H1 (cell line): ENCODE measurements at regions not wholly inside any gene's neighbourhood (a gene's known extent, or its start where the extent isn't known, plus 50 kb on each side); places are given as distances from the start of the nearest gene placed in this dataset.

ENCODE experiments used
- CTCF ChIA-PET: fragments of 300-600 bp; sonication (Branson Sonifier 250); formaldehyde crosslinking; loops from one replicate; lab custom pipeline; 2021; ENCODE audit not compliant: partially characterized antibody; lab: Charles Lee
- POLR2A ChIA-PET: fragments of 300-600 bp; sonication (Branson Sonifier 250); formaldehyde crosslinking; loops from one replicate; lab custom pipeline; 2021; ENCODE audit warnings: inconsistent platforms; ENCODE audit not compliant: partially characterized antibody; lab: Charles Lee
- DNase-seq, 2 experiments: peaks; one replicate each; pipeline versions ENCODE4 v3.0.0 to v3.0.0-alpha.2; 2010 to 2022; ENCODE audit warnings: low spot score in 2 of 2, low read depth in 1 of 2, mixed read lengths in 1 of 2
- FAIRE-seq: peaks from 2 replicates; lab custom pipeline; 2011; peaks lifted over from hg19 to GRCh38; lab: Jason Lieb, UNC
- H2AFZ ChIP-seq: 2 replicates; pipeline ENCODE4 v1.8.1; 2012; ENCODE audit warnings: low read length, inconsistent platforms
- H2AK5ac ChIP-seq: 2 replicates; pipeline ENCODE4 v1.6.1; 2013; ENCODE audit warnings: low read depth, low read length
- H2BK120ac ChIP-seq: replicated peaks from 2 replicates; pipeline ENCODE3; 2013; ENCODE audit warnings: low read depth, low read length, inconsistent platforms
- H2BK12ac ChIP-seq: 2 replicates; pipeline ENCODE4 v1.6.1; 2013; ENCODE audit warnings: low read depth, low read length
- H2BK15ac ChIP-seq: 2 replicates; pipeline ENCODE4 v1.6.1; 2013; ENCODE audit warnings: low read length
- H2BK20ac ChIP-seq: 2 replicates; pipeline ENCODE4 v1.6.1; 2013; ENCODE audit warnings: low read length
- H2BK5ac ChIP-seq: 2 replicates; pipeline ENCODE4 v1.6.1; 2013; ENCODE audit warnings: low read depth, low read length
- H3K14ac ChIP-seq: 2 replicates; pipeline ENCODE4 v1.6.1; 2013; ENCODE audit warnings: inconsistent platforms; ENCODE audit not compliant: insufficient read length
- H3K18ac ChIP-seq: 2 replicates; pipeline ENCODE4 v1.6.1; 2013; ENCODE audit warnings: low read length; ENCODE audit errors: extremely low read depth
- H3K23ac ChIP-seq: 2 replicates; pipeline ENCODE4 v1.6.1; 2013; ENCODE audit warnings: inconsistent platforms; ENCODE audit not compliant: insufficient read length
- H3K23me2 ChIP-seq: 2 replicates; pipeline ENCODE4 v1.6.1; 2013; ENCODE audit warnings: low read depth, low read length
- H3K27ac ChIP-seq: 2 replicates; pipeline ENCODE4 v1.6.1; 2011; ENCODE audit warnings: low read depth, low read length, inconsistent platforms
- H3K27me3 ChIP-seq, 4 experiments: replicated peaks in 1 of 4; 1 replicate in 1 of 4; 2 replicates in 3 of 4; pipeline versions ENCODE4 v1.6.1 to v1.8.1; 2011 to 2013; ENCODE audit warnings: low read length in 3 of 4, mild to moderate bottlenecking in 3 of 4, inconsistent platforms in 2 of 4, mixed read lengths in 2 of 4, moderate library complexity in 1 of 4; ENCODE audit not compliant: control insufficient read depth in 3 of 4, insufficient read depth in 3 of 4; ENCODE audit errors: extremely low read depth in 1 of 4
- H3K36me3 ChIP-seq, 4 experiments: 2 replicates each; pipeline versions ENCODE4 v1.6.1 to v1.8.1; 2011 to 2013; ENCODE audit warnings: mild to moderate bottlenecking in 4 of 4, low read length in 3 of 4, moderate library complexity in 2 of 4, control low read depth in 1 of 4, inconsistent platforms in 1 of 4; ENCODE audit not compliant: insufficient read depth in 4 of 4, control insufficient read depth in 2 of 4
- H3K4ac ChIP-seq: replicated peaks from 2 replicates; pipeline ENCODE3; 2013; ENCODE audit warnings: low read length, low read depth, mixed read lengths, inconsistent platforms; ENCODE audit not compliant: insufficient read length
- H3K4me1 ChIP-seq, 4 experiments: replicated peaks in 1 of 4; 1 replicate in 1 of 4; 2 replicates in 3 of 4; pipeline versions ENCODE4 v1.6.1 to v1.8.1; 2011 to 2013; ENCODE audit warnings: low read length in 3 of 4, inconsistent platforms in 2 of 4, mixed read lengths in 1 of 4; ENCODE audit not compliant: insufficient read depth in 4 of 4, control insufficient read depth in 3 of 4
- H3K4me2 ChIP-seq, 2 experiments: 2 replicates each; pipeline versions ENCODE4 v1.6.1 to v1.8.1; 2011 to 2013; ENCODE audit warnings: low read depth in 2 of 2, low read length in 2 of 2, control low read depth in 1 of 2, inconsistent platforms in 1 of 2, mild to moderate bottlenecking in 1 of 2; ENCODE audit not compliant: insufficient read depth in 1 of 2
- H3K4me3 ChIP-seq, 4 experiments: fragments of 200-600, 300-600 bp in 1 of 4; sonication (generic), shearing (Covaris generic), sonication (Bioruptor Twin) in 1 of 4; 2 replicates each; pipeline versions ENCODE4 v1.5.1 to v1.8.1; 2011 to 2016; ENCODE audit warnings: low read length in 4 of 4, low read depth in 3 of 4, control low read depth in 2 of 4, inconsistent platforms in 2 of 4, mild to moderate bottlenecking in 2 of 4, mixed read lengths in 1 of 4, moderate library complexity in 1 of 4; ENCODE audit not compliant: insufficient read depth in 2 of 4; ENCODE audit errors: extremely low read depth in 1 of 4
- H3K56ac ChIP-seq: replicated peaks from 2 replicates; pipeline ENCODE3; 2013; ENCODE audit warnings: low read depth, mild to moderate bottlenecking, mixed read lengths, low read length, inconsistent platforms; ENCODE audit not compliant: insufficient read length
- H3K79me1 ChIP-seq: 2 replicates; pipeline ENCODE4 v1.6.1; 2013; ENCODE audit warnings: low read depth, low read length, control low read depth
- H3K79me2 ChIP-seq, 2 experiments: 2 replicates each; pipeline versions ENCODE4 v1.6.1 to v1.8.1; 2012 to 2013; ENCODE audit warnings: low read length in 2 of 2, mild to moderate bottlenecking in 2 of 2, inconsistent platforms in 1 of 2; ENCODE audit not compliant: insufficient read depth in 2 of 2, control insufficient read depth in 1 of 2
- H3K9ac ChIP-seq, 4 experiments: replicated peaks in 1 of 4; 1 replicate in 1 of 4; 2 replicates in 3 of 4; pipeline versions ENCODE4 v1.6.1 to v1.8.1; 2011 to 2013; ENCODE audit warnings: low read depth in 3 of 4, low read length in 3 of 4, control low read depth in 2 of 4, mild to moderate bottlenecking in 2 of 4, moderate library complexity in 2 of 4, inconsistent platforms in 1 of 4; ENCODE audit errors: extremely low read depth in 1 of 4
- H3K9me3 ChIP-seq, 2 experiments: 2 replicates each; pipeline versions ENCODE4 v1.6.1 to v1.8.1; 2012 to 2013; ENCODE audit warnings: mild to moderate bottlenecking in 2 of 2, moderate library complexity in 2 of 2, control low read depth in 1 of 2, inconsistent platforms in 1 of 2, low read depth in 1 of 2, low read length in 1 of 2, mixed read lengths in 1 of 2; ENCODE audit not compliant: insufficient read depth in 2 of 2
- H4K20me1 ChIP-seq, 2 experiments: replicated peaks in 1 of 2; 2 replicates each; pipeline versions ENCODE3 to v1.8.1; 2011 to 2013; ENCODE audit warnings: inconsistent platforms in 2 of 2, low read length in 2 of 2, mild to moderate bottlenecking in 1 of 2; ENCODE audit not compliant: insufficient read depth in 2 of 2, control insufficient read depth in 1 of 2
- H4K5ac ChIP-seq: 2 replicates; pipeline ENCODE4 v1.6.1; 2013; ENCODE audit warnings: low read length, low read depth, mixed read lengths, inconsistent platforms; ENCODE audit not compliant: insufficient read length
- H4K8ac ChIP-seq: 2 replicates; pipeline ENCODE4 v1.8.0; 2013; ENCODE audit warnings: mild to moderate bottlenecking, moderate library complexity, low read length, inconsistent platforms; ENCODE audit not compliant: insufficient read depth; ENCODE audit errors: extremely low read depth
- H4K91ac ChIP-seq: replicated peaks from 2 replicates; pipeline ENCODE3; 2013; ENCODE audit warnings: low read length, mixed read lengths, inconsistent platforms; ENCODE audit not compliant: insufficient read length
- RBBP5 ChIP-seq: IDR thresholded peaks from 2 replicates; pipeline ENCODE4 v1.7.1; 2012; ENCODE audit warnings: low read depth, mild to moderate bottlenecking, inconsistent platforms, low read length, moderate library complexity, borderline replicate concordance
- SUZ12 ChIP-seq: fragments of 200-600 bp; sonication (generic); IDR thresholded peaks from 2 replicates; pipeline ENCODE4 v1.6.1; 2012; ENCODE audit warnings: mild to moderate bottlenecking, inconsistent platforms, low read length, moderate library complexity, mixed read lengths
- WGBS, 2 experiments: shearing (Covaris generic) in 1 of 2; methylation state at CpG; one replicate each; pipeline versions ENCODE4 v1.1.6 to v1.1.7; 2013 to 2015; ENCODE audit warnings: low lambda C conversion rate in 2 of 2, mixed read lengths in 2 of 2, inconsistent platforms in 1 of 2, low coverage in 1 of 2, missing lambda C conversion rate in 1 of 2; ENCODE audit not compliant: insufficient replicate concordance in 2 of 2, insufficient coverage in 1 of 2, insufficient read length in 1 of 2; ENCODE audit errors: extremely low coverage in 1 of 2, missing lambda C conversion rate in 1 of 2; 5-methylcytosine and 5-hydroxymethylcytosine counted together

- WGBS, 2 experiments: 90% methylated on average over 4 of the region's 4 CpGs; no CpG with 5 or more reads in 1 of the 2 experiments
Observed at GRCh38 chr11:116240710-116241109, 532.1 kb downstream of the BUD13 start.

More at GRCh38 chr11:116240710-116241109, 532.1 kb downstream of the BUD13 start:
- Histone ChIP-seq H3K79me2 (no peaks in the 10 kb centered on the region), H3K79me1 (no peaks in the 10 kb centered on the region), H4K5ac (no peak overlapping the region), H2AFZ (no peak overlapping the region), H2BK15ac (no peak overlapping the region), H3K9me3 (no peaks in the 10 kb centered on the region), H3K23ac (no peak overlapping the region), H3K4me3 (no peak overlapping the region), H3K18ac (no peak overlapping the region), H4K91ac (no peak overlapping the region), H3K56ac (no peak overlapping the region), H3K36me3 (no peaks in the 10 kb centered on the region), H3K4ac (no peak overlapping the region), H2BK5ac (no peak overlapping the region), H3K14ac (no peak overlapping the region), H4K20me1 (peaks cover 0 to 2% of the 10 kb centered on the region in 2 experiments), H2BK12ac (no peak overlapping the region), H4K8ac (no peak overlapping the region), H3K27me3 (no peaks in the 10 kb centered on the region; a peak in 1 of 7 replicates), H3K23me2 (no peaks in the 10 kb centered on the region; the same call in 1 of the 2 replicates), H3K27ac (no peak overlapping the region), H3K4me2 (no peak overlapping the region), H2AK5ac (no peak overlapping the region), H2BK120ac (no peak overlapping the region), H2BK20ac (no peak overlapping the region), H3K9ac (no peak overlapping the region), H3K4me1 (peaks cover 0 to 10% (median 2%) of the 10 kb centered on the region in 4 experiments; a peak in 3 of 7 replicates)
- CTCF ChIA-PET: interaction anchor here (1.0 to 1.3 kb wide), 2 partner anchors 11 to 24 kb away, joined by 3 to 4 read pairs; no protein-coding TSS in a partner anchor
- DNase-seq (no peak), FAIRE-seq (no peak)
- TF ChIP-seq RBBP5: no peak
- no peak for TF ChIP-seq SUZ12
- POLR2A ChIA-PET: no interaction called here
